ENCODE measurements at regions not wholly inside any gene's neighbourhood (a gene's known extent, or its start where the extent isn't known, plus 50 kb on each side); places are given as distances from the start of the nearest gene placed in this dataset.
"Not testable (repeated sequence)": the region's sequence is repeated elsewhere in the genome, so short reads cannot be mapped to it uniquely, and the experiment has no call there.

DNA sequence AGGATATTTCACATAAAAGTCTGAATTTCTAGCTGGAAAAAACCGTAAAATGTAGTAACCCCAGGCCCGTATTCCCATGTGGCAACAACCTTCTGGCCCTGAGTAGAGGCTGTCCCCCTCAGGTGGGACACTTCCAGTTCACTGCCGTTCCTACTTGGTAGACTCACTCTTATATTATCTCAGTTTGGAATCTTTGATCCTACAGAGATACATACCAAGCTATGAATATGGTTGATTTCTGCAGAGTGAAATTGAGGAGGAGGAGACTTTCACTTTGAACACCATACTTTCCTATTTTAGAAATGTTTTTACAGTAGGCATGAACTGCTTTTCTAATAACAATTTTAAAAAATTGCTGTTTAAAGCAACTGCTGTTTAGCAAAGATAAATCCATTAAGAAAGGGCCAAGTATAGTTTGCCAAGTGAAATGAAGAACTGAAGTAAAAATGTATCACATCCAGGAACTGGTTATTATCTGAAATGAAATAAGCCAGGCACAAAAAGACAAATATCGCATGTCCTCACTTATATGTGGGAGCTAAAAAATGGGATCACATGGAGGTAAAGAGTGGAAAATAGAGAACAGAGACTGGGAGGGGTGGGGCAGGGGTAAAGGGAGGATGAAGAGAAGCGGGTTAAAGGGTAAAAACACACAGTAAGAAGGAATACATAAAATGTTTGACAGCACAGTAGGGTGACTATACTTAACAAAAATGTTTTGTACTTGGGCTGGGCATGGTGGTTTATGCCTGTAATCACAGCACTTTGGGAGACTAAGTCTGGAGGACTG is 92.8 kb upstream of the METAP2 start:
- TF ChIP-seq, protein P1, sequence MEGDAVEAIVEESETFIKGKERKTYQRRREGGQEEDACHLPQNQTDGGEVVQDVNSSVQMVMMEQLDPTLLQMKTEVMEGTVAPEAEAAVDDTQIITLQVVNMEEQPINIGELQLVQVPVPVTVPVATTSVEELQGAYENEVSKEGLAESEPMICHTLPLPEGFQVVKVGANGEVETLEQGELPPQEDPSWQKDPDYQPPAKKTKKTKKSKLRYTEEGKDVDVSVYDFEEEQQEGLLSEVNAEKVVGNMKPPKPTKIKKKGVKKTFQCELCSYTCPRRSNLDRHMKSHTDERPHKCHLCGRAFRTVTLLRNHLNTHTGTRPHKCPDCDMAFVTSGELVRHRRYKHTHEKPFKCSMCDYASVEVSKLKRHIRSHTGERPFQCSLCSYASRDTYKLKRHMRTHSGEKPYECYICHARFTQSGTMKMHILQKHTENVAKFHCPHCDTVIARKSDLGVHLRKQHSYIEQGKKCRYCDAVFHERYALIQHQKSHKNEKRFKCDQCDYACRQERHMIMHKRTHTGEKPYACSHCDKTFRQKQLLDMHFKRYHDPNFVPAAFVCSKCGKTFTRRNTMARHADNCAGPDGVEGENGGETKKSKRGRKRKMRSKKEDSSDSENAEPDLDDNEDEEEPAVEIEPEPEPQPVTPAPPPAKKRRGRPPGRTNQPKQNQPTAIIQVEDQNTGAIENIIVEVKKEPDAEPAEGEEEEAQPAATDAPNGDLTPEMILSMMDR (IDR thresholded peaks at IDR 0.05; ENCODE audit: insufficient read depth, low read depth, low read length): no peak
- Histone ChIP-seq H3K27me3 (ENCODE audit: control insufficient read depth, insufficient read depth, low read length) (no peaks in the 10 kb centered on the region), H3K36me3 (ENCODE audit: control insufficient read depth, insufficient read depth, low read length) (no peaks in the 10 kb centered on the region), H3K4me3 (ENCODE audit: low read depth, low read length) (no peak overlapping the region)
- ChIA-PET CTCF (interaction anchor here (0.5 to 1.2 kb wide), 3 partner anchors 43 to 85 kb away, joined by 3 to 4 read pairs (median 3); no protein-coding TSS in a partner anchor), POLR2A (no interaction called here)
- no peak for DNase-seq (ENCODE audit: low read depth)

DNA sequence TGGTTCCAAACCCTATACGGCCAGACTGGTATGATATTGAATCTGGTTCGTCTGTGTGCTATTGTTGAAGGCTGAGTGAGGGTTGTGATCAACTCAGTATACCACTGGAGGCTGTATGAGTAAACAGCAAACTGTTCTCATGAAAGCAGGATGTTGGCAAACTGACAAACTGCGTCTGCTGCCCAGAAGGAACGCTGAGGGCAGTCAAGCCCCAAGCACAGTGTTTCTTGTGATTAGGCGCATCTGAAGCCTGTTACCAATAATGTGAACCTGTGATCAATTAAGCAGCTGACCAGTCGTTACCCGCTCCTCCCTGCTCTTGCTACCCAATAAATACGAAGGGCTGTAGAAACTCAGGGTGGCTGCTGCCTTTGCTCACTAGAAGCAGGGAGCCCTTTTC is 90.0 kb upstream of the METAP2 start:
- H3K4me3 ChIP-seq (ENCODE audit: low read depth, low read length); H3K27me3 ChIP-seq (ENCODE audit: control insufficient read depth, insufficient read depth, low read length); CTCF ChIA-PET; H3K36me3 ChIP-seq (ENCODE audit: control insufficient read depth, insufficient read depth, low read length); DNase-seq (ENCODE audit: low read depth); POLR2A ChIA-PET: not testable (repeated sequence)

DNA sequence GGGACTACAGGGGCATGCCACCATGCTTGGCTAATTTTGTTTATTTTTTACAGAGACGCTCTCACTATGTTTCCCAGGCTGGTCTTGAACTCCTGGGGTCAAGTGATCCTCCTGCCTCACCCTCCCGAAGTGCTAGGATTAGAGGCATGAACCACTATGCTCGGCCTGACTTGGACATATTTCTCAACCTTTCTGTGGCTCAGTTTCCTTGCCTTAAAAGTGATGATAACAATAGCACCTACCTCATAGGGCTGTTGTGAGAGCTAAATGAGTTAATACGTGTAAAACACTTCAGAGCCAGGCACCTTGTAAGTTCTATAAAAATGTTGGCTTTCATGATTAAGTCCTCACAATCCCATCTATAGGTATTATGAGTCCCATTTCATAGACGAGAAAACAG is 89.2 kb upstream of the METAP2 start:
- TF ChIP-seq, protein P1 (IDR thresholded peaks at IDR 0.05; ENCODE audit: insufficient read depth, low read depth, low read length): no peak
- Histone ChIP-seq H3K27me3 (ENCODE audit: control insufficient read depth, insufficient read depth, low read length) (no peaks in the 10 kb centered on the region; the same call in 1 of the 2 replicates), H3K36me3 (ENCODE audit: control insufficient read depth, insufficient read depth, low read length) (no peaks in the 10 kb centered on the region), H3K4me3 (ENCODE audit: low read depth, low read length) (no peak overlapping the region)
- no peak for DNase-seq (ENCODE audit: low read depth)
- ChIA-PET CTCF (interaction anchor here (1.1 to 1.2 kb wide), 2 partner anchors 16 to 268 kb away, joined by 3 to 5 read pairs; no protein-coding TSS in a partner anchor), POLR2A (interaction anchor here (1.0 kb wide), 1 partner anchor 28 kb away, joined by 3 read pairs; no protein-coding TSS in a partner anchor)

DNA sequence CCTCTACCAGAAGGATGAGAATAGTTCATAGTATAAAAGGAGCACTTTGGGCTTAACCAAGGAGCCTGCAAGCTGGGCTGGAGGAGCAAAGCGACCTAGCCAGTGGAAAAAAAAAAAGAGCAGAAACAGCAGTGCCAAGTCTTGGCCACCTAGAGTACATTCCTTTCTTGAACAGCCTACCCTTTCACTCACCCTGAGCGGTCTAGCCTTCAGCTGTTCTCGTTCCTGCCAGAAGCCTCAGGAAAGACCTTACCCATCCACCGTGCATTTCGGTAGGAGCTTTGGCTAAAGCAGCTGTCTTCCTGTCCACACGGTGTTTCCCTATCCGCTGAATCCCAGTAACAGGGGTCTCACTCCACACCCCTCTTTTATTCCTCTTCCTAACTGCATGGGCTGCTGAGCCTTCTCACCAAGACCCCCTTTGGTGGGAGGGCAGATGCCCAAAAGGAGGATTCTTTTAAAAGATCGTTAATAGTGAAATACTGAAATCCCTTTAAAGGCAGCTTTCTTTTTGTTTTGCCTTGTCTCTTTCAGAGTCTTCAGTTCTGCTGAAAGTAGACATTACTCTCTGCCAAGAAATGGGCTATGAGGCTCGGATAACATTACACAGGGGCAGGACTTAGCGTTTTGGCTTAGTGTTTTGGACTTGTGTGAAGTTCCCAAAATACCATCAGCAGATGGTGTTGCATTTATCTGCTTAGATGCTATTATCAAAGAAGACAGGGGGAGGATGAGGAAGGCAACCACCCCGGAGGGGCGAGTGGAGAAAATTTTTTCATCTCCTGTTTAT is 88.5 kb upstream of the METAP2 start:
- TF ChIP-seq, protein P1 (IDR thresholded peaks at IDR 0.05; ENCODE audit: insufficient read depth, low read depth, low read length): no peak
- Histone ChIP-seq H3K36me3 (ENCODE audit: control insufficient read depth, insufficient read depth, low read length) (no peaks in the 10 kb centered on the region), H3K4me3 (ENCODE audit: low read depth, low read length) (peak overlapping the region; percentile 33), H3K27me3 (ENCODE audit: control insufficient read depth, insufficient read depth, low read length) (no peaks in the 10 kb centered on the region; the same call in 1 of the 2 replicates)
- CTCF ChIA-PET: interaction anchor here (1.1 to 1.2 kb wide), 2 partner anchors 17 to 268 kb away, joined by 3 to 5 read pairs; no protein-coding TSS in a partner anchor
- POLR2A ChIA-PET: interaction anchor here (0.6 to 1.0 kb wide), 2 partner anchors 27 to 38 kb away, joined by 3 read pairs; no protein-coding TSS in a partner anchor
- no peak for DNase-seq (ENCODE audit: low read depth)

DNA sequence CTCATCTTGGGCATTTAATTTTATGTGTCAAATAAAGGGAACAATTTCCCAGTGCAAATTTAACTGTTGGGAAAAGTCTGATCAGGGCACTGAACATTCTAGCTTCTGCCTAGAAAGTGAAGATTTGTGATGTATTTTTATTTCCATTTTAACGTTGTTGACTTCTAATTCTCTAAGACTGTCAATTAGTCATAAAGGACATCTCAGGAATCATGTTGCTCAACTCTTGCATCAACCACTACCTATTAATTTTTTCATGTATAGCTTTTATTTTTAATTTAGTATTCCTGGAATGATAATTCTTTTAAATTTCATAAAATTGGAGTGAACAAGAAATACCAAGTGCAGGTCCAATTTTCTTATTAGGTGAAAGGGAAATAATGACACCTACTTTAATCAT is 87.9 kb upstream of the METAP2 start:
- no peaks in the 10 kb centered on the region; the same call in 1 of the 2 replicates for H3K27me3 ChIP-seq (ENCODE audit: control insufficient read depth, insufficient read depth, low read length)
- TF ChIP-seq, protein P1 (IDR thresholded peaks at IDR 0.05; ENCODE audit: insufficient read depth, low read depth, low read length): no peak
- DNase-seq (ENCODE audit: low read depth): no peak
- CTCF ChIA-PET: interaction anchor here (1.1 kb wide), 1 partner anchor 269 kb away, joined by 3 read pairs; no protein-coding TSS in a partner anchor
- no peak overlapping the region for H3K4me3 ChIP-seq (ENCODE audit: low read depth, low read length)
- POLR2A ChIA-PET: no interaction called here
- H3K36me3 ChIP-seq (ENCODE audit: control insufficient read depth, insufficient read depth, low read length): no peaks in the 10 kb centered on the region

DNA sequence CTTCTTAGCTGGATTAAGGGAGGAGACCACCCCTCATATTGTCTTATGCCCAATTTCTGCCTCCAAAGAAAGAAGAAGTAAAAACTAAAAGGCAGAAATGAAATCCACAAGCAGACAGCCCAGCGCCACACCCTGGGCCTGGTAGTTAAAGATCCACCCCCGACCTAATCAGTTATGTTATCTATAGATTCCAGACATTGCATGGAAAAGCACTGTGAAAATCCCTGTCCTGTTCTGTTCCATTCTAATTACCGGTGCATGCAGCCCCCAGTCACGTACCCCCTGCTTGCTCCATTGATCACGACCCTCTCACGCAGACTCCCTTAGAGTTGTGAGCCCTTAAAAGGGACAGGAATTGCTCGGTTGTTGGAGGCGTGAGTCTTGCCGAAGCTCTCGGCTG is 85.7 kb upstream of the METAP2 start:
- DNase-seq (ENCODE audit: low read depth); CTCF ChIA-PET; H3K4me3 ChIP-seq (ENCODE audit: low read depth, low read length); POLR2A ChIA-PET; H3K36me3 ChIP-seq (ENCODE audit: control insufficient read depth, insufficient read depth, low read length); H3K27me3 ChIP-seq (ENCODE audit: control insufficient read depth, insufficient read depth, low read length): not testable (repeated sequence)

Data from BJ (cell line).